ENCODE measurements at regions not wholly inside any gene's neighbourhood (a gene's known extent, or its start where the extent isn't known, plus 50 kb on each side); places are given as distances from the start of the nearest gene placed in this dataset.

DNA sequence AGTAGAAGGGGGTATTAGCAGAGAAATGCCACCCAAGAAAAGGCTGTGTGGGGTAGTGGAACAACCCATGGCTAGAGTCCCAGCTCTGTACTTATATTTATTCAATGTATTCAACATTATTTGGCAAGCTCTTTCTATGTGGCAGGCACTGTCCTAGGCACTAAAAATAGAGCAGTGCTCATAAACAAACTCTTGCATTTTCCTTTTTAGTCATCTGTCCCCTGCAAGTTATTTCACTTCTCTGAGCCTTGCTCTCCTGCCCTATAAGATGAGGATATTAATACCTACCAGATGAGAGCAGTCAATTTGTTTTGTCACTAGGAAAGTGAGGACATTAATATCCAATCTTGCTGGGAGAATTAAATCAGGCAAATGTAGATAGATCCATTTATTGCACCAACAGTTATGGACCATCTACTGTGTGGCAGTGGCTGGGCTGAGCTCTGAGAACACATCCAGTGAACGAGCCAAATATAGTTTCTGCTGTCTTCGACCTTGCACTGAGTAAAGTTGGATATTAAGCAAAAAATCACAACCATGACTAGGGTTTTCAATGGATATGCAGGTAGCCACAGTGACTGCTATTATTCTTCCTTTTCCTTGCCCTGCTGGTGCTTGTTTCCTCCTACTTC lies 314.3 kb upstream of the TBX3 start:
- DNase-seq = no peak

DNA sequence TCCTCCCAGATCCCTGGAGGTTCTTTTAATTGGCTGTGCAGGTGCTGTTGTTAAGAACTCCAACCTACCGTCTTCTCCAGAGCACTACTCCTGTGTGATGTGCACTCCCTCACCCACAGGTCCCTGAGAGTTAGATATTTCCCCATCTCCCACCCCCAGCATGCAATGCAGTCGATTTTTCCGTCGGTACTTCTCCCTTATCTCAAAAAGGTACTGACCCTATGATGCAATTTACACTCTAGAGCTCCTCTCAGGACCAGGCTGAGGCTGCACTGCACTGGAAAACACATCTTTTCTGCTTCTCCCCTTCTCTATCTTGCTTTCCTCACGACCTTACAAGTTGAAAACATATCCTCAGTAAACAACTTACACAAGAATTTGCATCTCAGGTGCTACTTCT lies 312.4 kb upstream of the TBX3 start:
- no peak for DNase-seq

DNA sequence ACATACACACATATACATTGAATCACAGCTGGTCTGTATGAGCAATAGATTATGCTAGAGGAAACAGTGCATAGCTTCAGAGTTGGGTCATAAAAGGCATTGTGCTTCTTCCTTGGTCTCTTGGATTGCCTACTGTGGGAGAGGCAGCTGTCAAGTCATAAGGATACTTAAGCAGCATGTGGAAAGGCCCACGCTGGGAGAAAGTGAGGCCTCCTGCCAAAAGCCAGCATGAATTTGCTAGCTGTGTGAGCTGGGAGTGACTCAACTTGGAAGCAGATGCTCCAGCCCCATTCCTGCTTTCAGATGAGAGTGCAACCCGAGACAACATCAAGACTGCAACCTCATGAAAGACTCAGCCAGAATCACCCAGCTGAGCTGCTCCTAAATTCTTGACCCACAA lies 311.9 kb upstream of the TBX3 start:
- DNase-seq = no peak

DNA sequence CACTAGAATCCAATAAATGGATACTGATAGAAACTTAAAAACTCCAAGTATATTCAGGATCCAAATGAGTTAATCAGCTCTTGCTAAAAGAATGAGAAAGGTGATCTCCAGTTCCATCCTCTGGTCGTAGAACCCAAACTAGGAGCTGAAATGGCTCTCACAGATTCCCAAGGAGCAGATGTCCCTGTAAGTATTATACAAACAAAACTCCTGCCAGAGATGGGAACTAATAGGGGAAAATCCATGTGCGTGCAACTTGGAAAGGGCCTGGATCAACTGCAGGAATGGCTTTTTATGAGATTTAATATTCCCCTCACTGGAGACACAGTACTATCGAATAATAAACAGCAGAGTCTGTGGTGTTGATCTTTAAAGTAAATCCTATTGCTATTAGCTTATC lies 309.2 kb upstream of the TBX3 start:
- no peak for DNase-seq

DNA sequence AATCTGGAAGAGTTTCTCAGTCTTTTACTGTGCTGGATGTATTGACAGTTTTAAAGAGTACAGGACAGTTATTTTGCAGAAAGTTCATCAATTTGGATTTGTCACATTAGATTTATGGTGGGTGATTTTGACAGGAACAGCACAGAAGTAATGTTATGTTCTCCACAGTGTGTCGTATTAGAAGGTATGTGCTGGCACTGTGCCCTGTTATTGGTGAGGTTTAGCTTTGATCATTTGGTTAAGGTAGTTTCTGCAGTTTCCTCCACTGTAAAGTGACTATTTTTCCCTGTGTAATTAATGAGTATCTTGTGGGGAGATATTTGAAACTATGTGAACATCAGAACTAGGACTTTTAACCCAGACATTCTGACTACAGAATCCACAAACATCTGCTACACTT lies 308.5 kb upstream of the TBX3 start:
- no peak for DNase-seq

DNA sequence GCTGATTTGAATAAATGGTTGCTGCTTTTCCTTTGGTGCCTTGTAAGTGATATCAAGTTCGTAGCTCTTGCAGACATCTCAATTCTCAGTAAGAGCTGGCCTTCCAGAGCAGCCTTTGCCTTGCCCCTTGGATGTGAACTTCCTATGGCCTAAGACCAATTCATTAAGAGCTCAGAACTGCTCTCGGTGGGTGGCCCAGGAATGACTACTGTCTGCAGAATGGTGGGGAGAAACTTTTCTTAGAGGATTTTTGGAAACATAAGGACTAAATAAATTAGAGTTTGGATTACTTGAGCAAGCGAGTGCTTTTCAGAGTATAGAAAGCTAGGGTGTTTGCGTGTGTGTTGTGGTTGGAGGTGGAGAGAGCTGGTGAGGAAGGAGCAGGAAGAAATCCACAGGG lies 306.4 kb upstream of the TBX3 start:
- DNase-seq = no peak

DNA sequence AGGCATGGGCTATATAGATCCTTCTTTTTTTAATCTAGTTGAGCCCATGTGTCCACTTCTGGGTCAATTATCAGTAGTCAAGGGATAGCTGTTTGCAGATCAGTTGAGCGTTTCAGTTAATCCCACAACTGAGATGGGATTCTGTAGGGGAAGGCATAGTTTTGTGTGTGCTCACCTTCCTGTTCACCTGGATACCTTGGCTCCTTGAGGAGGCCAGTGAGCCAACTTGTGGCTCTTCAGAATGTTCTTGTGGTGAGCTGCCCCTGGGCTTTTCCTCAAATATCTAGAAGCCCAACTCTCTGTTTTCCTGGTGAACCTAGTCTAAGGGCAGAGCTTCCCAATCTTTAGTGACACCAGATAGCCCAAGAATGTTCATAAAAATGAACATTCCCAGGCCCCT lies 302.9 kb upstream of the TBX3 start:
- DNase-seq = no peak

DNA sequence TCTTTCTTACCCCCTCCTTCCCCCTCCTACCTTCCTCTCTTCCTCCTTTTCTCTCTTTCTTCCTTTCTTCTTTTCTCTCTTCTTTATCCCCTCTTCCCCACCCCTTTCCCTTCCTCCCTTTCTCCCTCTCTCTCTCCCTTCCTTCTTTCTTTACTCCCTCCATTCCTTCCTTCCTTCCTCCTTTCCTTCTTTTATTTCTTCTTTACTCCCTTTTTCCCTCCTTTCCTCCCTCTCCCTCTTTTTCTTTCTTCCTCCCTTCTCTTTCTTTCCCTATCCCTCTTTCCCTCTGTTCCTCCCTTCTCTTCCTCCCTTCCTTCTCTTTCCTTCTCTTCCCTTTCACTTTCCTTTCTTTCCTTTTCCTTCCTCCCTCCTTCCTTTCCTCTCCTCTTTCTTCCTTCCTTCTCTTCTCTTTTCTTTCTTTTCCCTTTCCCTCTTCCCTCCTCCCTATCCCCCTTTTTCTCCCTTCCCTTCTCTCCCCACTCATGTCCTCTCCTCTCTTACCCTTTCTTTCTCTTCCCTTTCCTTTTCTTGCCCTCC lies 302.3 kb upstream of the TBX3 start:
- no peak for DNase-seq

DNA sequence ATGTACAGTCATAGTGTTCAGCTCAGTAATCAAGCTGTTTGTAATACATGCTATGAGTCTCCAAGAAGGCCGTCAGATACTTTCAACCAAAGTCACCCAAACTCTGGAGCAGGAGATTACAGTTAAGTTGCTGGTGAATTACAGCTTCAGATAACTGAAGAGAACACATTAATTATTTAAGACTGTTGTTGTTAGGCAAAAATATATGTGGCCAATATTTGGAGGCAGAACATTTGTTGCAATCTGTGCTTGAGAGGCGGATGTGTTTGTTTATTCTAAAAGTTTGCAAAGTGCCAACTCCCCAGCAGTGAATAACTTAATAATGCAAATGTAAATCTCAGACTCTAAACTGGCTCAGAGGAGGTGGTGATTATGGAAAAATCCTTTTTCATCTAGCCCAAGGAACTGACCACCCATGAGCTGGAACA lies 300.7 kb upstream of the TBX3 start:
- DNase-seq = no peak

DNA sequence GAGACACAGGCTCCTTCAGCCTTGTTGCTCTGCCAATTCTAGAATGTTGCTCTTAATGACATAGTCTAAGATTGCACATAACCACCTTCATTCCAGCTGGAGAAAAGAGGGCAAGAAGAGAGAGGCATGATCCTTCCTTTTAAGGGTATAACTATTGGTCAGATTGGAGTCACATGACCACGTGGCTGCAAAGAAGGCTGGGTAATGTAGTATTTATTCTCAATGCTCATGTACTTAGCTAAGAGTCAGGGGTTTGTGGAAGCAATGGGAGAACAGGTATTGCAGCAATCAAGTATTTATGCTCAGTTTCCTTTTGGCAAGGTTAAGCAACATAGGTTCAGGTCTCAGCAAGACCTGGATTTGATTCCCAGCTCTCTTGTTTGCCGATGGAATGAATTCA lies 298.8 kb upstream of the TBX3 start:
- DNase-seq = no peak

DNA sequence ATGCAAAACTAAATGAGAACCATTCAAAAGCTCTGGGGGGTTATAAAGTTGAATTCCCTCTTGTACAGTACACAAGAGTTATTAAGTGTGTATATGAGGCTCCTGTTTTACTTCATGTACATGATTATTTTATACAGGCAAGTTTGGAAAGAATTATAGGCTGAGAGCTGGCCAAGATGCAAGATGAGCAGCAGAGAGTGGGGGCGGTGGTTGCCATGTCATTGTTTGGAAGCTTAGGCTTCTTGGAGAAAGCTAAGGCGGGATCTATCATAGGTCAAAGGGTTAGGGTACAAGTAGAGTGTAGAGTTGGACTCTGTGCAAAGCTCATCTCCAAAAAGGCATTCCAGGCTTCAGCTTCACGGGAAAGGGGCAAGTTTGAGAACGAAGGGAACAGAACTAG lies 297.1 kb upstream of the TBX3 start:
- DNase-seq = no peak

DNA sequence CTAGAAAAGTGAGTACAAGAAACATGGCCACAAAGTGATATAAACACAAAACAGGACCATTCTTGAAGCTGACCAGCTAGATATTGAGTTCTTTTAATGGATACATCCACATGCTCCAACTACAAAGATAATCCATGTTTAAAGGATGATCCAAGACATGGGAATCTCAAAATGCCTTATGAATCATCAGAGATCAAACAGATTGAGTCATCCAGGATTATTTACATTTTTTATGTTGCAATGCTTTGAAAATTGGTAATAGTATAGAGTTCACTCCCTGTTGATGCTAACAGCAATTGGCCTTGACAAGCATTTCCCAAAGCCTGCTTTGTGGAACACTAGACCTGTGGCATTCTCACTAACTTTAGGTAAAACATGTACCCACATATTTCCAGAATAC lies 293.0 kb upstream of the TBX3 start:
- no peak for DNase-seq

DNA sequence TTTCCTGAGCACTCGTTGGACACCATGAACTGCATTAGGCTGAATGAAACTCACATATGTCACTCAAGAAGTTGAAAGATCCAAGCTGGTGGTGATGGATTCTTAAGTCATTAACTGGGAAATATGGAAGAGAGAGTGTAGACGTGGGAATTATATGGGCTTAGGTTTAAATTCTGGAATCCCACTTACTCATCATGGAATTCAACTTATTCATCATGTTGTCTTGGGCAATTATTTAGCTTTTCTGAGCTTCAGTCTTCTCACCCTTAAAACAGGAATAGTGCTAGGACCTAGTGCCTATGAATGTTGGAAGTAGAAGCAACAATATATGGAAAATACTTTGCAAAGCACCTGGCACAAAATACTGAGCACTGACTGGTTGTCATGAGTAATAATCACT lies 292.4 kb upstream of the TBX3 start:
- DNase-seq = no peak

DNA sequence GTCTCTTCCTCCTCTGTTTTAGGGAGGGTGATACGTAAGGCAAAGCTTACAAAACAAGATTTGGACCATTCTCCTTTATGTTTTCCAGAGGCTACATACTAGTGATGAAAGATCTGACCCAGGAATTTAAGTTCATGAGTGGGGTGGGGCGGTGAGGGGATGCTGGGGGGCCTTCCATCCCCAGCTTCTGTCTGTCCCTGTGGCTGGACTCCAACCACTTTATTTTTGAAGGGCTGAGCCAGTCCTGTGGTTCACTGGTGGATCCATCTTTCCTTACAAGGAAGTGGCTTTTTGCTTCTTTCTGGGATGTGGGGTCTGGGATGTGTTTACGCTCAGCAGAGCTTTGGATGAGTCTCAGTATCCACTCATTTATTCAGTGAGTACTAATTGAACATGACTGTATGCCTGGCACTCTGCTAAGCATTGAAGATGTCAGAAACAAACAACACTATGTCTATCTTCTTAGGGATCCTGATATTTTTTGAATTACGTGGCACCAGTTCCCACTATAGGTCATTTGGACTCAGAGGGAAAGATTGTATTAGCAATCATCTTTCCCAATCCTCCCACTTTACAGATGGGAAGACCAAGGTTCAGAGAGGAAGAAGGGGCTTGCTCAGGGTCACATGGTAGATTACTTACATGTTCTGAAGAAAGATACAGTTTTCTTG lies 291.8 kb upstream of the TBX3 start:
- no peak for DNase-seq

DNA sequence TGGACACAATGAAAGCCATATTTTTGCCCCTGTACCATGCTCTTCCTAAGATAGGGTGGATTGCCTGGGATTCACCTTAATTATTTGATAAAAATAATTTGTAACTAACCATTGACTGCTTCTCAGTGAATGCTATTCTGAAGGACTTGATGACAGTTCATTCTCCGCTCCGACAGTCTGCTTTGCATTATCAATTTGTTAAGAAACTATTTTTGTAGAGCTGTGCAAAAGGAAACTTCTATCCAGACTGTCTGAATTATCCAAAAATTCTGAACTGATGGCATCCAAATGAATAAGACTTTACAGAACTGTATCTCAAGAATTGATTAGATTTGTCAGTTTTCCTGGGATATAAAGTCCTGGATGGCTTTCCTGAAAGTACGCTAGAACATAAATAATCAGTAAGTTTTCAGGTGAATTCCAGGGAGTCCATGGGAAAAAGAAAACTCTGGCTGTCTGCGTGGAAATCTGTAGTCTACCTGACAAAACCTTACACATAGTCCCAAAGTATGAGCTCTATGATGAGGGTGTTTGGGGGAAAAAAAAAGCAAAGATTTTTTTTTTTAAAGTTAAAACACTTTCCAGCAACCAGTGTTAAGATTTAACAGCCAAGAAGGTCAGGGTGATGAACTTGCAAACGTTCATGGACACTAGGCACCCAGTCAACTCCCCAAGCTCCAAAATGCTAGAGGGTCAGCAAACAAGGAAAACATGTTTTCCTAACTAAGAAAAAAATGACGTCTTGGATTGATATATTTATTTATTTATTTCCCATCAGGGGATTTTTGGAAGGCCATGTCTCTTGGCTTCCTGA lies 291.1 kb upstream of the TBX3 start:
- no peak for DNase-seq

DNA sequence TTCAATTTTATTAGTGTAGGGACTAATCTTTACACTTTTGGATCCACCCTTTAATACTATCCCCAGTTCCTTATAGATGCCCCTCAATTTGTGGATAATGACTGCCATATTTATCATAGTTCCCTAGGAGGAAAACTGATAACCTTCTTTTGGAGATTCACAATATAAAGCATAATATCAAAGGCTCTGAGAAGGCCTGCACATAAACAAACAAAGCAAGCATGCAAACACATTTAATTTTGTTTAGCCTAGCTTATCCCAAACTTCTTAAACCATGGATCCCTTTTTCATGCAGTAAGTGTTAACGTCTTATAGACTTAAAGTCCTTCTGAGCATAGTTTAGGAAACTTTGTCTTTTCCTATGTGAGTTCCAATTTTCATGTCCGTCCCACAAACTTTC lies 290.4 kb upstream of the TBX3 start:
- no peak for DNase-seq

DNA sequence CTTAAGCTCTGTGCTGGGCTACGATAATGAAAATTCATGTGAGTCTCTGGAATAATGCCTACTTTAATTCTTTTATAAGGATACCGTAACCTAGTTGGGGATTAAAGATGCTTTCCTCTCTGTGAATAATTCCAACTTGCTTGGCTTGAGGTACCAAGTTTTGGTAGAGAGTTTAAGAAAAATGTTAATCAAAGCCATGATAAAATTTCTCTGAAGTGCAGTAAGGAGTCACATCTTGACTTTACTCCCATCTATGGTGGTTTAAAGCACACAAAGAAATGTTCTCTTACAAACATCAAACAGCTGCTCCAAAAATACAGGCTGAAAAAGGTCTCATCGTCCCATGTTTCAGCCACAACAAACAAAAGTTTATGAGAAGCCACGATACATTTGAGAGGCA lies 284.8 kb upstream of the TBX3 start:
- no peak for DNase-seq

DNA sequence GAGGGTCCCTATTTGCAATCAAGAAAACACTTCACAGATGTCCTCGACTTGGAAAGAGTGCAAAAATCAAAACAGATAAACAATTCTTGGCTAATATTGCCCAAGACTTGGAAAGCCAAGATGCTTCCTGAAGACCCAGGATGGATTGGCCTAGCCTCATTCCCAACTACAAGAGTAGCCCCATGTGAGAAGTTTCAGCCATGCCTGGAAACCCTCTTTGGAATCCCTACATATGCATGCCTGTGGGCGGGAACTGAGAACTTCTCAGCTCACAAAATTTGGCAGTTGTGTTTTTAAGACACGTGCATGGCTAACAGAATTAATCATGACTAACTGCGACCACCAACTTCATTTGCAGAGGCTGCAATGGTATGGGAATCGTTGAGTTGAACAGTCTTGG lies 283.2 kb upstream of the TBX3 start:
- no peak for DNase-seq

DNA sequence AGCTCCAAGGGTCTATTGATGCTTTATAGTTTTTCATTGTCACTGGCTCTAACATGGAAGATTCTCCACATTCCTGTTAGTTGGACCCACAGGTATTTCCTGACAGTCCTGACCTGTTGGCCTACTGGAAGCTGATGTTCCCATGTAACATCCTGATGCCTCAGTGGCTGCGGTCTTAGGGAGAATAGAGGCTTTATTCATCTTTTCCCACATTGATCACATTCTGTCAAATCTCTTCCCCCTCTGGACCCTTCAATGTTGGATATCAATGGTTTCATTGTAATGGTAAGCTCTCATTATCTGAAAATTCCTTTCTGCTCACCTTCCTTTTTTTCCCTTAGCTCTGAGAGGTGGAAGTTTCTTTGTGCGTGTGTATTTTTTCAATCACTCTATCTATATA lies 280.9 kb upstream of the TBX3 start:
- no peak for DNase-seq

DNA sequence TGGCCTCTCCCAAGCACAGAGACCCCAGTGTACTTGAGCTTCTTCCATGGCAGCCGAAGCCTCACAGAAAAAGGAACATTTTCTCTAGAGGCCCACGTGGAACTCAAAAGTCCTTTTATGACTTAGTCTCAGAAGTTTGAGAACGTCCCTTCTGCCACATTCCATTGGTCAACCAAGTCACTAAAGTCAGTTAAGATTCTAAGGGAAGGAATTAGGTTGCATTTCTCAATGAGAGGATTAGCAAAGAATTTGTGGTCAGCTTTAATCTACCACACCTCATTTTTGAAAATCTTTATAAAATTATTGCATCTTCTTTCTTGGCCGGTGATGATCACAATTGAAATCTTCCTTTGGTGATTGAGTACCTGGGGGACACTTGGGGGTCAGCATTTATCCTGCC lies 279.9 kb upstream of the TBX3 start:
- DNase-seq = no peak

DNA sequence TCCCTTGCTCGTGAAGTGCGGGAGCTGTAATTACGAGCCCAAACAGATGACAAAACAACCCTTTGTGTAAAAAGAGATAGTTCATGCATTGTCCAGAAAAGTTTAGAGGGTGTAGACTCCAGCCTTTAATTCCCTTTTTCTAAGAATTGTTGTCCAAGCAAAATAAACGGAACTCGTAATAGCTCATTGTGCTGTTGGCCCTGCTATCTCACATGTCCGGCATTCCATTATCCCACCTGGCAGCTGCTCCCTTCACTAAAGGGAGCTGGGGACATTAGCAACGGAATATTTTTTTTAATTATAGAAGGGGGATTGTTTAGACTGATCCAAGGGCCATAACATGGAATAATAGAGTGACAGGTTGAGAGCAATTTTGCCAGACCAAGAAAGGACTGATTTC lies 277.5 kb upstream of the TBX3 start:
- no peak for DNase-seq

DNA sequence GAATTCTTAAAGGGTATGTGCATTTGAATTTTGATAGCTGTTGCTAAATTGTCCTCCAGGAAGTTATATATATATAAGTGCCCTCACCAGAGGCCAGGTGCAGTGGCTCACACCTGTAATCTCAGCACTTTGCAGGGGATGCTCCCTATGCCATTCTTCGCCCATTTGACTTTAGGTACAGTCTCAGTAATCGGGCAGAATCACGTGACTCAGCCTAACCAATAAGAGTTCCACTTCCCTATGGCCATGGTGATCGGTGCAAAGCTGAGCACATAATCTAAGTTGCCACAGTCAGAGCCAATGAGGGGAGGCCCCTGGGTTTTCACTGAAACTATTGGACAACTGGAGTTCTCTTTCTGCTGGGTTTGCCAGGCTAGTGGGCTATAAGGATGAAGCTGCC lies 274.6 kb upstream of the TBX3 start:
- no peak for DNase-seq

DNA sequence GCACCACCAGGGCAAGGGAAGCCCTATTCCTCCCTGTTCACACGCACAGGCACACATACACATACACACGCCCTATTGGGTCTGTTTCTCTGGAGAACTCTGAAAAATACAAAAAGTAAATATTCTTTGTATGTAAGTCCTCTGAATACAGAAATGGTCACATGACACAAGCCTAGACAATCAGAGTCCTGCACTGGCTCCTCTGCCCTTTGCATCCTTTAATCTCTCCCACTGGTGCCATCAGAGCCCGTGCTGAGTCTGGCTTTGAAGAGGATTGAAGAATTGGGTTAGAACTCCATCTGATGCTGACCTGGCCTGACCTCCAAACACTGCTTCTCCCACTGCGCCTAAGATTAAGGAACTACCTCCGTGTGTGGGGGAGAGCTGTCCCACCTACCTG lies 273.2 kb upstream of the TBX3 start:
- no peak for DNase-seq

DNA sequence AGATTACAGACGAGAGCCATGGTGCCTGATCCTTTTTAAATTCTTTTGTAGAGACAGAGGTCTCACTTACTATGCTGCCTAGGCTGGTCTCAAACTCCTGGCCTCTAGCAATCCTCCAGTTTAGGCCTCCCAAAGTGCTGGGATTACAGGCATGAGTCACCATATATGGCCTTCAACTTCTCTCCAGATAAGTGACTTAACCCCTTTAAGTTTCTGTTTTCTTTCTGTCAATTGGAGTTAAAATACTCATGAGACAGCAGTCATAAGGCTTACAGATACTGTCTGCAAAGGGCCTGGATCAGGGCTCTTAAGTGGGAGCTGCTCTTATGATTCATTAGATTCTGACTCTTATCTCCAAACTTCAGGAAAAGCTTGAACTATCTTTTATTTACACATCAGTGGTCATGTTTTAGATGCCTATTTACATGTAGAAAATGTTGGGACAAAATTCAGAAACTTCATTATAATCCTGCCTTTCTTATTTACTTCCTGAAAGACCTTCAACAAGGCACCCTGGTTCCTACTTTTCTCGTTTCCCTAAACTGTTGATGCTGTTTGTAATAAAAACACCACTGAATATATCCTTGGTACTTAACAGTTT lies 271.5 kb upstream of the TBX3 start:
- peak; percentile 26 for DNase-seq
